ENCODE measurements at regions not wholly inside any gene's neighbourhood (a gene's known extent, or its start where the extent isn't known, plus 50 kb on each side); places are given as distances from the start of the nearest gene placed in this dataset.

- TF ChIP-seq EP300 (IDR thresholded peaks at IDR 0.05) (no peak), POLR2A (IDR thresholded peaks at IDR 0.05) (no peak), CTCF (IDR thresholded peaks at IDR 0.05) (no peak)
- Histone ChIP-seq H3K9me3 (no peaks in the 10 kb centered on the region), H3K4me3 (no peak overlapping the region), H3K27ac (no peak overlapping the region), H3K36me3 (no peaks in the 10 kb centered on the region), H3K27me3 (no peaks in the 10 kb centered on the region), H3K4me1 (ENCODE audit: insufficient read depth) (no peaks in the 10 kb centered on the region)
- no peak for DNase-seq
- intact Hi-C loops (cut with DNase I), result no loop called here
These were observed 69.3 kb upstream of the FSCB start for GRCh38 chr14:44576356-44576755.

GRCh38 chr14:44567997-44568396 is 60.9 kb upstream of the FSCB start:
- TF ChIP-seq EP300 (IDR thresholded peaks at IDR 0.05) (no peak), POLR2A (IDR thresholded peaks at IDR 0.05) (no peak), CTCF (IDR thresholded peaks at IDR 0.05) (no peak)
- Histone ChIP-seq H3K9me3 (no peaks in the 10 kb centered on the region), H3K4me1 (ENCODE audit: insufficient read depth) (no peaks in the 10 kb centered on the region), H3K36me3 (no peaks in the 10 kb centered on the region), H3K27ac (no peak overlapping the region), H3K4me3 (no peak overlapping the region), H3K27me3 (no peaks in the 10 kb centered on the region)
- no peak for DNase-seq
- intact Hi-C loops (cut with DNase I), result no loop called here
- WGBS, 3 donors, result 79 to 93% (median 88%) methylated on average over 1 of the region's 1 CpG

GRCh38 chr14:44565968-44566367 is 58.9 kb upstream of the FSCB start:
- no peak for DNase-seq
- intact Hi-C loops (cut with DNase I), result no loop called here
- H3K9me3 ChIP-seq, result no peaks in the 10 kb centered on the region
- H3K4me3 ChIP-seq, result no peak overlapping the region
- H3K27me3 ChIP-seq, result no peaks in the 10 kb centered on the region
- no peak overlapping the region for H3K27ac ChIP-seq
- no peaks in the 10 kb centered on the region for H3K36me3 ChIP-seq
- TF ChIP-seq EP300 (IDR thresholded peaks at IDR 0.05), result no peak
- TF ChIP-seq POLR2A (IDR thresholded peaks at IDR 0.05), result no peak
- TF ChIP-seq CTCF (IDR thresholded peaks at IDR 0.05), result no peak
- H3K4me1 ChIP-seq (ENCODE audit: insufficient read depth), result no peaks in the 10 kb centered on the region

- no peaks in the 10 kb centered on the region for H3K4me1 ChIP-seq (ENCODE audit: insufficient read depth)
- WGBS, 3 donors, result 10 to 29% (median 15%) methylated on average over 2 of the region's 2 CpGs
- no peak for DNase-seq
- no peak for TF ChIP-seq EP300 (IDR thresholded peaks at IDR 0.05)
- no peak for TF ChIP-seq CTCF (IDR thresholded peaks at IDR 0.05)
- TF ChIP-seq POLR2A (IDR thresholded peaks at IDR 0.05), result no peak
- no peaks in the 10 kb centered on the region for H3K36me3 ChIP-seq
- H3K4me3 ChIP-seq, result no peak overlapping the region
- intact Hi-C loops (cut with DNase I), result no loop called here
- no peaks in the 10 kb centered on the region for H3K9me3 ChIP-seq
- no peaks in the 10 kb centered on the region for H3K27me3 ChIP-seq
- H3K27ac ChIP-seq, result no peak overlapping the region
These were observed 57.8 kb upstream of the FSCB start for GRCh38 chr14:44564908-44565307.

All from ovary (tissue), 7 donors.